GM23338 (cell line): ENCODE measurements at regions not wholly inside any gene's neighbourhood (a gene's known extent, or its start where the extent isn't known, plus 50 kb on each side); places are given as distances from the start of the nearest gene placed in this dataset.
A peak's percentile ranks its signal among the peaks of the same experiment; 100 is the strongest.

Experiments
- ATAC-seq: fragments of 200-7000 bp; cut with Tn5 transposase; 3 replicates; pipeline ENCODE4 v1.9.1; 2020
- DNase-seq: peaks from one replicate; pipeline ENCODE4 v3.0.0-alpha.2; 2015; ENCODE audit warnings: low spot score
- H2AFZ ChIP-seq: fragments of 200-600 bp; sonication (generic); 2 replicates; pipeline ENCODE4 v1.8.0; 2016; ENCODE audit warnings: antibody characterized with exemption, mild to moderate bottlenecking, moderate library complexity
- H3F3A ChIP-seq: fragments of 200-600 bp; sonication (generic); replicated peaks from 2 replicates; pipeline ENCODE4 v1.8.0; 2017; ENCODE audit warnings: antibody characterized with exemption, mixed run types, low read depth
- H3K27ac ChIP-seq: fragments of 200-600 bp; sonication (generic); 2 replicates; pipeline ENCODE4 v1.6.1; 2016; ENCODE audit warnings: low read depth
- H3K27me3 ChIP-seq: fragments of 200-600 bp; sonication (generic); 2 replicates; pipeline ENCODE4 v1.8.0; 2016; ENCODE audit warnings: mild to moderate bottlenecking, mixed run types, moderate library complexity; ENCODE audit not compliant: insufficient read depth
- H3K36me3 ChIP-seq: fragments of 200-600 bp; sonication (generic); 2 replicates; pipeline ENCODE4 v1.8.0; 2016; ENCODE audit warnings: mild to moderate bottlenecking; ENCODE audit not compliant: insufficient read depth
- H3K4me1 ChIP-seq: fragments of 200-600 bp; sonication (generic); 2 replicates; pipeline ENCODE4 v1.8.0; 2016; ENCODE audit warnings: mild to moderate bottlenecking, moderate library complexity; ENCODE audit not compliant: insufficient read depth
- H3K4me2 ChIP-seq: fragments of 200-600 bp; sonication (generic); 2 replicates; pipeline ENCODE4 v1.7.1; 2017; ENCODE audit warnings: mixed run types
- H3K4me3 ChIP-seq: fragments of 200-600 bp; sonication (generic); 2 replicates; pipeline ENCODE4 v1.6.1; 2016; ENCODE audit warnings: mixed run types
- H3K79me2 ChIP-seq: fragments of 200-600 bp; sonication (generic); replicated peaks from 2 replicates; pipeline ENCODE4 v1.8.0; 2017; ENCODE audit warnings: mild to moderate bottlenecking; ENCODE audit not compliant: insufficient read depth
- H3K9me2 ChIP-seq: fragments of 200-600 bp; sonication (generic); 2 replicates; pipeline ENCODE4 v1.8.0; 2017; ENCODE audit not compliant: insufficient read depth
- H4K20me1 ChIP-seq: fragments of 200-600 bp; sonication (generic); replicated peaks from 2 replicates; pipeline ENCODE4 v1.8.0; 2017; ENCODE audit warnings: mild to moderate bottlenecking; ENCODE audit not compliant: insufficient read depth
- H3K27ac Mint-ChIP-seq: 2 replicates; pipeline ENCODE4 v1.8.0; 2020; ENCODE audit warnings: inconsistent platforms, mild to moderate bottlenecking, moderate library complexity, mixed read lengths
- H3K27me3 Mint-ChIP-seq: 3 replicates; pipeline ENCODE4 v1.8.0; 2022; ENCODE audit warnings: low read depth, mild to moderate bottlenecking, moderate library complexity, mixed read lengths, inconsistent platforms; ENCODE audit not compliant: insufficient read depth, poor library complexity
- H3K36me3 Mint-ChIP-seq: 3 replicates; pipeline ENCODE4 v1.8.0; 2021; ENCODE audit warnings: low read depth, mild to moderate bottlenecking, inconsistent platforms, moderate library complexity, mixed read lengths
- H3K4me1 Mint-ChIP-seq: 3 replicates; pipeline ENCODE4 v1.8.0; 2020; ENCODE audit warnings: mild to moderate bottlenecking, inconsistent platforms, mixed read lengths
- H3K4me3 Mint-ChIP-seq: 3 replicates; pipeline ENCODE4 v1.8.0; 2021; ENCODE audit warnings: moderate library complexity, mild to moderate bottlenecking, inconsistent platforms, mixed read lengths
- H3K9me3 Mint-ChIP-seq: 3 replicates; pipeline ENCODE4 v1.8.0; 2020; ENCODE audit warnings: moderate library complexity, mild to moderate bottlenecking, inconsistent platforms, mixed read lengths
- CREB1 ChIP-seq: fragments of 250-450 bp; sonication (Bioruptor Pico); IDR thresholded peaks from 2 replicates; pipeline ENCODE4 v1.5.0; 2020; ENCODE audit warnings: low read depth, mild to moderate bottlenecking, moderate library complexity
- ETS1 ChIP-seq: IDR thresholded peaks from 2 replicates; pipeline ENCODE4 v1.6.1; 2016; ENCODE audit warnings: antibody characterized with exemption
- EZH2 ChIP-seq: fragments of 200-600 bp; sonication (generic); IDR thresholded peaks from one replicate; pipeline ENCODE4 v1.8.0; 2017; ENCODE audit warnings: antibody characterized with exemption, mild to moderate bottlenecking, low read depth; ENCODE audit not compliant: unreplicated experiment
- EZH2phosphoT487 ChIP-seq: fragments of 200-600 bp; sonication (generic); IDR thresholded peaks from one replicate; pipeline ENCODE4 v1.8.1; 2018; ENCODE audit warnings: antibody characterized with exemption; ENCODE audit not compliant: unreplicated experiment
- JUNB ChIP-seq: IDR thresholded peaks from one replicate; pipeline ENCODE4 v1.6.1; 2016; ENCODE audit warnings: antibody characterized with exemption; ENCODE audit not compliant: unreplicated experiment
- NANOG ChIP-seq: IDR thresholded peaks from 2 replicates; pipeline ENCODE4 v1.6.1; 2016; ENCODE audit warnings: antibody characterized with exemption, borderline replicate concordance
- REST ChIP-seq: IDR thresholded peaks from one replicate; pipeline ENCODE4 v1.6.1; 2018; ENCODE audit warnings: antibody characterized with exemption; ENCODE audit not compliant: unreplicated experiment
- STAT1 ChIP-seq: IDR thresholded peaks from one replicate; pipeline ENCODE4 v1.6.1; 2016; ENCODE audit warnings: antibody characterized with exemption; ENCODE audit not compliant: unreplicated experiment
- TF ChIP-seq, protein P1 (sequence below), 2 experiments: fragments of 200-600 bp in 1 of 2; sonication (generic) in 1 of 2; conservative IDR thresholded peaks; 2 replicates each; pipeline versions ENCODE4 v1.5.1 to v1.6.1; 2016 to 2017; ENCODE audit warnings: antibody characterized with exemption in 2 of 2, low read depth in 2 of 2, mild to moderate bottlenecking in 2 of 2, moderate library complexity in 1 of 2
- TF ChIP-seq, protein P2 (sequence below): fragments of 250-450 bp; sonication (Bioruptor Pico); IDR thresholded peaks from 2 replicates; pipeline ENCODE4 v1.5.0; 2020; ENCODE audit warnings: mild to moderate bottlenecking, moderate library complexity

DNA sequence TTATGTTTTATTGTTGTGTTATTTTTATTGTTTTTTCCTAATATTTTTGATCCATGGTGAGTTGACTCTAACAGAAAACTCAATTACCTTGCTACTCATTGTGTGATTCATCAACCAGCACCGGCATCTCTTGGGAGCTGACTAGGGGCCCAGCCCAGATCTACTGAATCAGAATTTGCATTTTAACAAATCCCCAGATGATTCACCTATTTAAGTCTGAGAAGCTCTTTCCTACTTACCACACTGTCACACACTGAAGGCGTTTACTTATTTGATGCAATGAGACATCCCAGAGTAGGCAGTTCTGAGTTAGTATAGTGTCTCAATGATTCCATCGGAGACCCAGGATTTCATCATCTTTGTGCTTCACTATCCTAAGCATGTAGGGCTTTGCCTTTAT is 416.6 kb downstream of the RWDD3 start (continued):
- TF ChIP-seq, protein P1, sequence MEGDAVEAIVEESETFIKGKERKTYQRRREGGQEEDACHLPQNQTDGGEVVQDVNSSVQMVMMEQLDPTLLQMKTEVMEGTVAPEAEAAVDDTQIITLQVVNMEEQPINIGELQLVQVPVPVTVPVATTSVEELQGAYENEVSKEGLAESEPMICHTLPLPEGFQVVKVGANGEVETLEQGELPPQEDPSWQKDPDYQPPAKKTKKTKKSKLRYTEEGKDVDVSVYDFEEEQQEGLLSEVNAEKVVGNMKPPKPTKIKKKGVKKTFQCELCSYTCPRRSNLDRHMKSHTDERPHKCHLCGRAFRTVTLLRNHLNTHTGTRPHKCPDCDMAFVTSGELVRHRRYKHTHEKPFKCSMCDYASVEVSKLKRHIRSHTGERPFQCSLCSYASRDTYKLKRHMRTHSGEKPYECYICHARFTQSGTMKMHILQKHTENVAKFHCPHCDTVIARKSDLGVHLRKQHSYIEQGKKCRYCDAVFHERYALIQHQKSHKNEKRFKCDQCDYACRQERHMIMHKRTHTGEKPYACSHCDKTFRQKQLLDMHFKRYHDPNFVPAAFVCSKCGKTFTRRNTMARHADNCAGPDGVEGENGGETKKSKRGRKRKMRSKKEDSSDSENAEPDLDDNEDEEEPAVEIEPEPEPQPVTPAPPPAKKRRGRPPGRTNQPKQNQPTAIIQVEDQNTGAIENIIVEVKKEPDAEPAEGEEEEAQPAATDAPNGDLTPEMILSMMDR (conservative IDR thresholded peaks at IDR 0.05; ENCODE audit: low read depth in 2 of 2), result no peak
- TF ChIP-seq CREB1 (CRISPR knock-in tag), result no peak

GRCh38 chr1:95652423-95652965 is 418.5 kb downstream of the RWDD3 start:
- H3K27me3 Mint-ChIP-seq, result no peaks in the 10 kb centered on the region
- DNase-seq, result no peak
- no peak for ATAC-seq
- no peaks in the 10 kb centered on the region for H3K79me2 ChIP-seq
- peaks cover 5% of the 10 kb centered on the region; the same call in 2 of the 3 replicates for H3K4me1 Mint-ChIP-seq
- 0 out of 2 replicates have a peak overlapping the region, but pooled peaks have one; percentile 23 for H2AFZ ChIP-seq
- no peak overlapping the region for H3K27ac ChIP-seq
- no peak for TF ChIP-seq JUNB
- no peak for TF ChIP-seq CREB1 (CRISPR knock-in tag)
- no peak for TF ChIP-seq REST
- TF ChIP-seq, protein P2, sequence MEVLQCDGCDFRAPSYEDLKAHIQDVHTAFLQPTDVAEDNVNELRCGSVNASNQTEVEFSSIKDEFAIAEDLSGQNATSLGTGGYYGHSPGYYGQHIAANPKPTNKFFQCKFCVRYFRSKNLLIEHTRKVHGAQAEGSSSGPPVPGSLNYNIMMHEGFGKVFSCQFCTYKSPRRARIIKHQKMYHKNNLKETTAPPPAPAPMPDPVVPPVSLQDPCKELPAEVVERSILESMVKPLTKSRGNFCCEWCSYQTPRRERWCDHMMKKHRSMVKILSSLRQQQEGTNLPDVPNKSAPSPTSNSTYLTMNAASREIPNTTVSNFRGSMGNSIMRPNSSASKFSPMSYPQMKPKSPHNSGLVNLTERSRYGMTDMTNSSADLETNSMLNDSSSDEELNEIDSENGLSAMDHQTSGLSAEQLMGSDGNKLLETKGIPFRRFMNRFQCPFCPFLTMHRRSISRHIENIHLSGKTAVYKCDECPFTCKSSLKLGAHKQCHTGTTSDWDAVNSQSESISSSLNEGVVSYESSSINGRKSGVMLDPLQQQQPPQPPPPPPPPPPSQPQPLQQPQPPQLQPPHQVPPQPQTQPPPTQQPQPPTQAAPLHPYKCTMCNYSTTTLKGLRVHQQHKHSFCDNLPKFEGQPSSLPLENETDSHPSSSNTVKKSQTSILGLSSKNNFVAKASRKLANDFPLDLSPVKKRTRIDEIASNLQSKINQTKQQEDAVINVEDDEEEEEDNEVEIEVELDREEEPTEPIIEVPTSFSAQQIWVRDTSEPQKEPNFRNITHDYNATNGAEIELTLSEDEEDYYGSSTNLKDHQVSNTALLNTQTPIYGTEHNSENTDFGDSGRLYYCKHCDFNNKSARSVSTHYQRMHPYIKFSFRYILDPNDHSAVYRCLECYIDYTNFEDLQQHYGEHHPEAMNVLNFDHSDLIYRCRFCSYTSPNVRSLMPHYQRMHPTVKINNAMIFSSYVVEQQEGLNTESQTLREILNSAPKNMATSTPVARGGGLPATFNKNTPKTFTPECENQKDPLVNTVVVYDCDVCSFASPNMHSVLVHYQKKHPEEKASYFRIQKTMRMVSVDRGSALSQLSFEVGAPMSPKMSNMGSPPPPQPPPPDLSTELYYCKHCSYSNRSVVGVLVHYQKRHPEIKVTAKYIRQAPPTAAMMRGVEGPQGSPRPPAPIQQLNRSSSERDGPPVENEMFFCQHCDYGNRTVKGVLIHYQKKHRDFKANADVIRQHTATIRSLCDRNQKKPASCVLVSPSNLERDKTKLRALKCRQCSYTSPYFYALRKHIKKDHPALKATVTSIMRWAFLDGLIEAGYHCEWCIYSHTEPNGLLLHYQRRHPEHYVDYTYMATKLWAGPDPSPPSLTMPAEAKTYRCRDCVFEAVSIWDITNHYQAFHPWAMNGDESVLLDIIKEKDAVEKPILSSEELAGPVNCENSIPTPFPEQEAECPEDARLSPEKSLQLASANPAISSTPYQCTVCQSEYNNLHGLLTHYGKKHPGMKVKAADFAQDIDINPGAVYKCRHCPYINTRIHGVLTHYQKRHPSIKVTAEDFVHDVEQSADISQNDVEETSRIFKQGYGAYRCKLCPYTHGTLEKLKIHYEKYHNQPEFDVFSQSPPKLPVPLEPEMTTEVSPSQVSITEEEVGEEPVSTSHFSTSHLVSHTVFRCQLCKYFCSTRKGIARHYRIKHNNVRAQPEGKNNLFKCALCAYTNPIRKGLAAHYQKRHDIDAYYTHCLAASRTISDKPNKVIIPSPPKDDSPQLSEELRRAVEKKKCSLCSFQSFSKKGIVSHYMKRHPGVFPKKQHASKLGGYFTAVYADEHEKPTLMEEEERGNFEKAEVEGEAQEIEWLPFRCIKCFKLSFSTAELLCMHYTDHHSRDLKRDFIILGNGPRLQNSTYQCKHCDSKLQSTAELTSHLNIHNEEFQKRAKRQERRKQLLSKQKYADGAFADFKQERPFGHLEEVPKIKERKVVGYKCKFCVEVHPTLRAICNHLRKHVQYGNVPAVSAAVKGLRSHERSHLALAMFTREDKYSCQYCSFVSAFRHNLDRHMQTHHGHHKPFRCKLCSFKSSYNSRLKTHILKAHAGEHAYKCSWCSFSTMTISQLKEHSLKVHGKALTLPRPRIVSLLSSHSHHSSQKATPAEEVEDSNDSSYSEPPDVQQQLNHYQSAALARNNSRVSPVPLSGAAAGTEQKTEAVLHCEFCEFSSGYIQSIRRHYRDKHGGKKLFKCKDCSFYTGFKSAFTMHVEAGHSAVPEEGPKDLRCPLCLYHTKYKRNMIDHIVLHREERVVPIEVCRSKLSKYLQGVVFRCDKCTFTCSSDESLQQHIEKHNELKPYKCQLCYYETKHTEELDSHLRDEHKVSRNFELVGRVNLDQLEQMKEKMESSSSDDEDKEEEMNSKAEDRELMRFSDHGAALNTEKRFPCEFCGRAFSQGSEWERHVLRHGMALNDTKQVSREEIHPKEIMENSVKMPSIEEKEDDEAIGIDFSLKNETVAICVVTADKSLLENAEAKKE, result no peak
- no peak for TF ChIP-seq ETS1
- no peak for TF ChIP-seq STAT1
- TF ChIP-seq EZH2phosphoT487, result no peak
- no peak for TF ChIP-seq EZH2
- no peak for TF ChIP-seq NANOG
- no peak overlapping the region for H3K4me2 ChIP-seq
- H3K27ac Mint-ChIP-seq, result no peak overlapping the region
- no peaks in the 10 kb centered on the region for H3K36me3 ChIP-seq
- no peaks in the 10 kb centered on the region for H3F3A ChIP-seq
- H3K4me3 ChIP-seq, result no peak overlapping the region
- H3K36me3 Mint-ChIP-seq, result no peaks in the 10 kb centered on the region
- no peaks in the 10 kb centered on the region for H4K20me1 ChIP-seq
- no peaks in the 10 kb centered on the region for H3K9me3 Mint-ChIP-seq
- peaks cover 6% of the 10 kb centered on the region; the same call in 1 of the 2 replicates for H3K9me2 ChIP-seq
- no peak overlapping the region for H3K4me3 Mint-ChIP-seq
- no peaks in the 10 kb centered on the region for H3K4me1 ChIP-seq
- H3K27me3 ChIP-seq, result no peaks in the 10 kb centered on the region
